H1 (cell line): ENCODE measurements at regions not wholly inside any gene's neighbourhood (a gene's known extent, or its start where the extent isn't known, plus 50 kb on each side); places are given as distances from the start of the nearest gene placed in this dataset.

Source experiments
- CTCF ChIA-PET: fragments of 300-600 bp; sonication (Branson Sonifier 250); formaldehyde crosslinking; loops from one replicate; lab custom pipeline; 2021; ENCODE audit not compliant: partially characterized antibody; lab: Charles Lee
- POLR2A ChIA-PET: fragments of 300-600 bp; sonication (Branson Sonifier 250); formaldehyde crosslinking; loops from one replicate; lab custom pipeline; 2021; ENCODE audit warnings: inconsistent platforms; ENCODE audit not compliant: partially characterized antibody; lab: Charles Lee
- DNase-seq, 2 experiments: peaks; one replicate each; pipeline versions ENCODE4 v3.0.0 to v3.0.0-alpha.2; 2010 to 2022; ENCODE audit warnings: low spot score in 2 of 2, low read depth in 1 of 2, mixed read lengths in 1 of 2
- FAIRE-seq: peaks from 2 replicates; lab custom pipeline; 2011; peaks lifted over from hg19 to GRCh38; lab: Jason Lieb, UNC
- H2AFZ ChIP-seq: 2 replicates; pipeline ENCODE4 v1.8.1; 2012; ENCODE audit warnings: low read length, inconsistent platforms
- H2AK5ac ChIP-seq: 2 replicates; pipeline ENCODE4 v1.6.1; 2013; ENCODE audit warnings: low read depth, low read length
- H2BK120ac ChIP-seq: replicated peaks from 2 replicates; pipeline ENCODE3; 2013; ENCODE audit warnings: low read depth, low read length, inconsistent platforms
- H2BK12ac ChIP-seq: 2 replicates; pipeline ENCODE4 v1.6.1; 2013; ENCODE audit warnings: low read depth, low read length
- H2BK15ac ChIP-seq: 2 replicates; pipeline ENCODE4 v1.6.1; 2013; ENCODE audit warnings: low read length
- H2BK20ac ChIP-seq: 2 replicates; pipeline ENCODE4 v1.6.1; 2013; ENCODE audit warnings: low read length
- H2BK5ac ChIP-seq: 2 replicates; pipeline ENCODE4 v1.6.1; 2013; ENCODE audit warnings: low read depth, low read length
- H3K14ac ChIP-seq: 2 replicates; pipeline ENCODE4 v1.6.1; 2013; ENCODE audit warnings: inconsistent platforms; ENCODE audit not compliant: insufficient read length
- H3K18ac ChIP-seq: 2 replicates; pipeline ENCODE4 v1.6.1; 2013; ENCODE audit warnings: low read length; ENCODE audit errors: extremely low read depth
- H3K23ac ChIP-seq: 2 replicates; pipeline ENCODE4 v1.6.1; 2013; ENCODE audit warnings: inconsistent platforms; ENCODE audit not compliant: insufficient read length
- H3K23me2 ChIP-seq: 2 replicates; pipeline ENCODE4 v1.6.1; 2013; ENCODE audit warnings: low read depth, low read length
- H3K27ac ChIP-seq: 2 replicates; pipeline ENCODE4 v1.6.1; 2011; ENCODE audit warnings: low read depth, low read length, inconsistent platforms
- H3K27me3 ChIP-seq, 4 experiments: replicated peaks in 1 of 4; 1 replicate in 1 of 4; 2 replicates in 3 of 4; pipeline versions ENCODE4 v1.6.1 to v1.8.1; 2011 to 2013; ENCODE audit warnings: low read length in 3 of 4, mild to moderate bottlenecking in 3 of 4, inconsistent platforms in 2 of 4, mixed read lengths in 2 of 4, moderate library complexity in 1 of 4; ENCODE audit not compliant: control insufficient read depth in 3 of 4, insufficient read depth in 3 of 4; ENCODE audit errors: extremely low read depth in 1 of 4
- H3K36me3 ChIP-seq, 4 experiments: 2 replicates each; pipeline versions ENCODE4 v1.6.1 to v1.8.1; 2011 to 2013; ENCODE audit warnings: mild to moderate bottlenecking in 4 of 4, low read length in 3 of 4, moderate library complexity in 2 of 4, control low read depth in 1 of 4, inconsistent platforms in 1 of 4; ENCODE audit not compliant: insufficient read depth in 4 of 4, control insufficient read depth in 2 of 4
- H3K4ac ChIP-seq: replicated peaks from 2 replicates; pipeline ENCODE3; 2013; ENCODE audit warnings: low read length, low read depth, mixed read lengths, inconsistent platforms; ENCODE audit not compliant: insufficient read length
- H3K4me1 ChIP-seq, 4 experiments: replicated peaks in 1 of 4; 1 replicate in 1 of 4; 2 replicates in 3 of 4; pipeline versions ENCODE4 v1.6.1 to v1.8.1; 2011 to 2013; ENCODE audit warnings: low read length in 3 of 4, inconsistent platforms in 2 of 4, mixed read lengths in 1 of 4; ENCODE audit not compliant: insufficient read depth in 4 of 4, control insufficient read depth in 3 of 4
- H3K4me2 ChIP-seq, 2 experiments: 2 replicates each; pipeline versions ENCODE4 v1.6.1 to v1.8.1; 2011 to 2013; ENCODE audit warnings: low read depth in 2 of 2, low read length in 2 of 2, control low read depth in 1 of 2, inconsistent platforms in 1 of 2, mild to moderate bottlenecking in 1 of 2; ENCODE audit not compliant: insufficient read depth in 1 of 2
- H3K4me3 ChIP-seq, 4 experiments: fragments of 200-600, 300-600 bp in 1 of 4; sonication (generic), shearing (Covaris generic), sonication (Bioruptor Twin) in 1 of 4; 2 replicates each; pipeline versions ENCODE4 v1.5.1 to v1.8.1; 2011 to 2016; ENCODE audit warnings: low read length in 4 of 4, low read depth in 3 of 4, control low read depth in 2 of 4, inconsistent platforms in 2 of 4, mild to moderate bottlenecking in 2 of 4, mixed read lengths in 1 of 4, moderate library complexity in 1 of 4; ENCODE audit not compliant: insufficient read depth in 2 of 4; ENCODE audit errors: extremely low read depth in 1 of 4
- H3K56ac ChIP-seq: replicated peaks from 2 replicates; pipeline ENCODE3; 2013; ENCODE audit warnings: low read depth, mild to moderate bottlenecking, mixed read lengths, low read length, inconsistent platforms; ENCODE audit not compliant: insufficient read length
- H3K79me1 ChIP-seq: 2 replicates; pipeline ENCODE4 v1.6.1; 2013; ENCODE audit warnings: low read depth, low read length, control low read depth
- H3K79me2 ChIP-seq, 2 experiments: 2 replicates each; pipeline versions ENCODE4 v1.6.1 to v1.8.1; 2012 to 2013; ENCODE audit warnings: low read length in 2 of 2, mild to moderate bottlenecking in 2 of 2, inconsistent platforms in 1 of 2; ENCODE audit not compliant: insufficient read depth in 2 of 2, control insufficient read depth in 1 of 2
- H3K9ac ChIP-seq, 4 experiments: replicated peaks in 1 of 4; 1 replicate in 1 of 4; 2 replicates in 3 of 4; pipeline versions ENCODE4 v1.6.1 to v1.8.1; 2011 to 2013; ENCODE audit warnings: low read depth in 3 of 4, low read length in 3 of 4, control low read depth in 2 of 4, mild to moderate bottlenecking in 2 of 4, moderate library complexity in 2 of 4, inconsistent platforms in 1 of 4; ENCODE audit errors: extremely low read depth in 1 of 4
- H3K9me3 ChIP-seq, 2 experiments: 2 replicates each; pipeline versions ENCODE4 v1.6.1 to v1.8.1; 2012 to 2013; ENCODE audit warnings: mild to moderate bottlenecking in 2 of 2, moderate library complexity in 2 of 2, control low read depth in 1 of 2, inconsistent platforms in 1 of 2, low read depth in 1 of 2, low read length in 1 of 2, mixed read lengths in 1 of 2; ENCODE audit not compliant: insufficient read depth in 2 of 2
- H4K20me1 ChIP-seq, 2 experiments: replicated peaks in 1 of 2; 2 replicates each; pipeline versions ENCODE3 to v1.8.1; 2011 to 2013; ENCODE audit warnings: inconsistent platforms in 2 of 2, low read length in 2 of 2, mild to moderate bottlenecking in 1 of 2; ENCODE audit not compliant: insufficient read depth in 2 of 2, control insufficient read depth in 1 of 2
- H4K5ac ChIP-seq: 2 replicates; pipeline ENCODE4 v1.6.1; 2013; ENCODE audit warnings: low read length, low read depth, mixed read lengths, inconsistent platforms; ENCODE audit not compliant: insufficient read length
- H4K8ac ChIP-seq: 2 replicates; pipeline ENCODE4 v1.8.0; 2013; ENCODE audit warnings: mild to moderate bottlenecking, moderate library complexity, low read length, inconsistent platforms; ENCODE audit not compliant: insufficient read depth; ENCODE audit errors: extremely low read depth
- H4K91ac ChIP-seq: replicated peaks from 2 replicates; pipeline ENCODE3; 2013; ENCODE audit warnings: low read length, mixed read lengths, inconsistent platforms; ENCODE audit not compliant: insufficient read length
- BRCA1 ChIP-seq: IDR thresholded peaks from 2 replicates; pipeline ENCODE4 v1.6.1; 2012; ENCODE audit warnings: low read depth, low read length, improper control_type of control experiment
- FOSL1 ChIP-seq: IDR thresholded peaks from 2 replicates; pipeline ENCODE4 v1.6.1; 2011; ENCODE audit warnings: mild to moderate bottlenecking, low read depth, low read length, moderate library complexity; ENCODE audit not compliant: insufficient read depth
- KDM5A ChIP-seq: fragments of 200-600 bp; IDR thresholded peaks from 2 replicates; pipeline ENCODE4 v1.7.1; 2012; ENCODE audit warnings: mild to moderate bottlenecking, low read length, inconsistent platforms, mixed read lengths
- NRF1 ChIP-seq: IDR thresholded peaks from 2 replicates; pipeline ENCODE4 v1.6.1; 2011; ENCODE audit warnings: mild to moderate bottlenecking, low read depth, low read length, improper control_type of control experiment
- POLR2A ChIP-seq, 2 experiments: IDR thresholded peaks; 1 replicate in 1 of 2; 2 replicates in 1 of 2; pipeline ENCODE4 v1.6.1; 2011; ENCODE audit warnings: low read depth in 2 of 2, low read length in 2 of 2, mild to moderate bottlenecking in 2 of 2; ENCODE audit errors: control extremely low read depth in 1 of 2
- SUZ12 ChIP-seq: fragments of 200-600 bp; sonication (generic); IDR thresholded peaks from 2 replicates; pipeline ENCODE4 v1.6.1; 2012; ENCODE audit warnings: mild to moderate bottlenecking, inconsistent platforms, low read length, moderate library complexity, mixed read lengths
- TAF1 ChIP-seq: IDR thresholded peaks from 2 replicates; pipeline ENCODE4 v1.6.1; 2011; ENCODE audit warnings: mild to moderate bottlenecking, low read depth, low read length
- TF ChIP-seq, protein P1 (sequence below): IDR thresholded peaks from 2 replicates; pipeline ENCODE4 v1.6.1; 2012; ENCODE audit warnings: inconsistent platforms
- TF ChIP-seq, protein P2 (sequence below): IDR thresholded peaks from 2 replicates; pipeline ENCODE4 v1.6.1; 2011; ENCODE audit warnings: low read length, improper control_type of control experiment
- TF ChIP-seq, protein P3 (sequence below), 3 experiments: IDR thresholded peaks; 1 replicate in 2 of 3; 2 replicates in 1 of 3; pipeline versions ENCODE4 v1.5.1 to v1.6.1; 2011; ENCODE audit warnings: low read length in 3 of 3, mild to moderate bottlenecking in 3 of 3, inconsistent platforms in 2 of 3, low read depth in 1 of 3, moderate library complexity in 1 of 3; ENCODE audit not compliant: insufficient read depth in 1 of 3; ENCODE audit errors: control extremely low read depth in 1 of 3

DNA sequence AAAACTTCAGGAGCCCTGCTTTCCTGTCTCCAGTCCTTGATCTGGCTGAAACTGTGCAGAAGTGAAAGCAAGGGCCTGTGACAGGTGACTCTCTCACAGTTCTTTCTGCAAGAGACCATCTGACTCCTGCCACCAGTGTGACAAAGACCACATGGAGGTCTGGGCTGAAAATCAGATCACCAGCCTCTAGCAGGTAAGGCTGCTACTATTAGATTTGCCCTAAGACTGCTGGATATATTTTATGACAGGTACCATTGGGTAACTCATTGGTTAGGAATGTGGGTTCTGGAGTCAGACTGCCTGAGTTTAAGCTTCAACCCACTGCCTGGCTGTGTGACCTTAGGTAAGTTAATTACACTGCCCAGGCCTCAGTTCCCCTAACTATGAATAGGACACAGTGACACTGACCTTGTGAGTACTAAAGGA, 163.3 kb upstream of the SLC7A11 start:
- Histone ChIP-seq H3K23me2 (no peaks in the 10 kb centered on the region), H2BK20ac (no peak overlapping the region), H3K36me3 (no peaks in the 10 kb centered on the region)
- TF ChIP-seq, protein P1, sequence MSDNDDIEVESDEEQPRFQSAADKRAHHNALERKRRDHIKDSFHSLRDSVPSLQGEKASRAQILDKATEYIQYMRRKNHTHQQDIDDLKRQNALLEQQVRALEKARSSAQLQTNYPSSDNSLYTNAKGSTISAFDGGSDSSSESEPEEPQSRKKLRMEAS: no peak
- TF ChIP-seq KDM5A (no peak), SUZ12 (no peak), BRCA1 (no peak), NRF1 (no peak), TAF1 (no peak), FOSL1 (no peak), POLR2A (IDR thresholded peaks at IDR 0.05; ENCODE audit: control extremely low read depth in 1 of 2, low read depth in 2 of 2, low read length in 2 of 2) (no peak)
- TF ChIP-seq, protein P2, sequence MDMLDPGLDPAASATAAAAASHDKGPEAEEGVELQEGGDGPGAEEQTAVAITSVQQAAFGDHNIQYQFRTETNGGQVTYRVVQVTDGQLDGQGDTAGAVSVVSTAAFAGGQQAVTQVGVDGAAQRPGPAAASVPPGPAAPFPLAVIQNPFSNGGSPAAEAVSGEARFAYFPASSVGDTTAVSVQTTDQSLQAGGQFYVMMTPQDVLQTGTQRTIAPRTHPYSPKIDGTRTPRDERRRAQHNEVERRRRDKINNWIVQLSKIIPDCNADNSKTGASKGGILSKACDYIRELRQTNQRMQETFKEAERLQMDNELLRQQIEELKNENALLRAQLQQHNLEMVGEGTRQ: no peak
- TF ChIP-seq, protein P3, sequence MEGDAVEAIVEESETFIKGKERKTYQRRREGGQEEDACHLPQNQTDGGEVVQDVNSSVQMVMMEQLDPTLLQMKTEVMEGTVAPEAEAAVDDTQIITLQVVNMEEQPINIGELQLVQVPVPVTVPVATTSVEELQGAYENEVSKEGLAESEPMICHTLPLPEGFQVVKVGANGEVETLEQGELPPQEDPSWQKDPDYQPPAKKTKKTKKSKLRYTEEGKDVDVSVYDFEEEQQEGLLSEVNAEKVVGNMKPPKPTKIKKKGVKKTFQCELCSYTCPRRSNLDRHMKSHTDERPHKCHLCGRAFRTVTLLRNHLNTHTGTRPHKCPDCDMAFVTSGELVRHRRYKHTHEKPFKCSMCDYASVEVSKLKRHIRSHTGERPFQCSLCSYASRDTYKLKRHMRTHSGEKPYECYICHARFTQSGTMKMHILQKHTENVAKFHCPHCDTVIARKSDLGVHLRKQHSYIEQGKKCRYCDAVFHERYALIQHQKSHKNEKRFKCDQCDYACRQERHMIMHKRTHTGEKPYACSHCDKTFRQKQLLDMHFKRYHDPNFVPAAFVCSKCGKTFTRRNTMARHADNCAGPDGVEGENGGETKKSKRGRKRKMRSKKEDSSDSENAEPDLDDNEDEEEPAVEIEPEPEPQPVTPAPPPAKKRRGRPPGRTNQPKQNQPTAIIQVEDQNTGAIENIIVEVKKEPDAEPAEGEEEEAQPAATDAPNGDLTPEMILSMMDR (IDR thresholded peaks at IDR 0.05; ENCODE audit: control extremely low read depth in 1 of 3, insufficient read depth in 1 of 3, low read depth in 1 of 3, low read length in 3 of 3): no peak
- TF ChIP-seq, all 59 proteins: peak for 0
- Histone ChIP-seq H3K79me1 (no peaks in the 10 kb centered on the region), H4K20me1 (no peaks in the 10 kb centered on the region), H3K4me1 (no peaks in the 10 kb centered on the region; a peak in 1 of 7 replicates), H3K9ac (no peak overlapping the region), H3K18ac (no peak overlapping the region; the same call in 1 of the 2 replicates), H4K8ac (no peak overlapping the region), H3K4ac (no peak overlapping the region), H2BK5ac (no peak overlapping the region), H2BK12ac (no peak overlapping the region), H3K27ac (no peak overlapping the region), H2AK5ac (no peak overlapping the region), H2BK15ac (no peak overlapping the region), H3K14ac (no peak overlapping the region), H3K56ac (no peak overlapping the region), H3K27me3 (peaks cover 0 to 4% (median 0%) of the 10 kb centered on the region in 4 experiments; a peak in 2 of 7 replicates), H3K9me3 (no peaks in the 10 kb centered on the region), H3K4me2 (no peak overlapping the region), H3K23ac (no peak overlapping the region), H2AFZ (no peak overlapping the region), H3K79me2 (no peaks in the 10 kb centered on the region), H2BK120ac (no peak overlapping the region), H4K5ac (no peak overlapping the region), H3K4me3 (no peak overlapping the region), H4K91ac (no peak overlapping the region)
- POLR2A ChIA-PET: no interaction called here
- no peak for DNase-seq
- CTCF ChIA-PET: interaction anchor here (1.1 to 1.5 kb wide), 2 partner anchors 9 to 181 kb away, joined by 3 to 4 read pairs; no protein-coding TSS in a partner anchor
- FAIRE-seq: no peak
